IMR-90 (cell line): ENCODE measurements at regions not wholly inside any gene's neighbourhood (a gene's known extent, or its start where the extent isn't known, plus 50 kb on each side); places are given as distances from the start of the nearest gene placed in this dataset.

Experiments
- ATAC-seq: fragments of 200-7000 bp; cut with Tn5 transposase; 2 replicates; pipeline ENCODE4 v1.9.1; 2020; ENCODE audit warnings: low read depth, mild to moderate bottlenecking, moderate library complexity
- BruUV-seq: library from RNA; stranded (reverse); fragments of 400-500 nt; replicated peaks from 2 replicates; lab custom pipeline; 2021; lab: Mats Ljungman, UMichigan
- CTCF ChIA-PET: fragments of 300-600 bp; formaldehyde crosslinking; extraction: SDS; loops from one replicate; lab custom pipeline; 2021; ENCODE audit warnings: antibody characterized with exemption; lab: Yijun Ruan, JAX
- POLR2A ChIA-PET: fragments of 300-600 bp; sonication (Branson Sonifier 250); formaldehyde crosslinking; loops from one replicate; lab custom pipeline; 2022; ENCODE audit warnings: antibody characterized with exemption; ENCODE audit not compliant: unreplicated experiment; lab: Charles Lee
- DNase-seq: peaks from one replicate; pipeline ENCODE4 v3.0.0; 2013
- H2AFZ ChIP-seq: replicated peaks from 2 replicates; pipeline ENCODE3; 2013; ENCODE audit warnings: low read length, mild to moderate bottlenecking; ENCODE audit not compliant: poor library complexity
- H2AK5ac ChIP-seq: 2 replicates; pipeline ENCODE4 v1.6.1; 2013; ENCODE audit warnings: low read depth, low read length, inconsistent platforms
- H2AK9ac ChIP-seq: replicated peaks from 2 replicates; pipeline ENCODE3; 2013; ENCODE audit warnings: mild to moderate bottlenecking, low read depth, low read length, moderate library complexity; ENCODE audit not compliant: poor library complexity
- H2BK120ac ChIP-seq: 2 replicates; pipeline ENCODE4 v1.6.1; 2013; ENCODE audit warnings: low read depth, low read length, inconsistent platforms
- H2BK15ac ChIP-seq: 3 replicates; pipeline ENCODE4 v1.6.1; 2013; ENCODE audit warnings: low read depth, low read length, inconsistent platforms
- H2BK20ac ChIP-seq: 2 replicates; pipeline ENCODE4 v1.6.1; 2013; ENCODE audit warnings: low read depth, mild to moderate bottlenecking, inconsistent platforms, low read length, moderate library complexity
- H2BK5ac ChIP-seq: 2 replicates; pipeline ENCODE4 v1.6.1; 2013; ENCODE audit warnings: mild to moderate bottlenecking, low read depth, low read length, inconsistent platforms; ENCODE audit not compliant: poor library complexity, severe bottlenecking
- H3K14ac ChIP-seq: replicated peaks from 2 replicates; pipeline ENCODE4 v1.6.1; 2013; ENCODE audit warnings: low read depth, low read length, inconsistent platforms
- H3K18ac ChIP-seq: 2 replicates; pipeline ENCODE4 v1.6.1; 2013; ENCODE audit warnings: low read depth, low read length, control low read depth
- H3K23ac ChIP-seq: 2 replicates; pipeline ENCODE4 v1.6.1; 2013; ENCODE audit warnings: low read depth, low read length, inconsistent platforms
- H3K27ac ChIP-seq: 2 replicates; pipeline ENCODE4 v1.5.1; 2013; ENCODE audit warnings: mild to moderate bottlenecking, control low read depth, low read length; ENCODE audit not compliant: insufficient read depth
- H3K27me3 ChIP-seq: 2 replicates; pipeline ENCODE4 v1.6.1; 2013; ENCODE audit warnings: low read length; ENCODE audit not compliant: control insufficient read depth, insufficient read depth
- H3K36me3 ChIP-seq: 2 replicates; pipeline ENCODE4 v1.6.1; 2013; ENCODE audit warnings: low read length, mixed read lengths; ENCODE audit not compliant: control insufficient read depth, insufficient read depth
- H3K4ac ChIP-seq: 2 replicates; pipeline ENCODE4 v1.6.1; 2013; ENCODE audit warnings: low read depth, low read length, inconsistent platforms
- H3K4me1 ChIP-seq: 2 replicates; pipeline ENCODE4 v1.6.1; 2013; ENCODE audit warnings: low read length, mixed read lengths; ENCODE audit not compliant: control insufficient read depth, insufficient read depth
- H3K4me2 ChIP-seq: 2 replicates; pipeline ENCODE4 v1.6.1; 2013; ENCODE audit warnings: low read depth, mild to moderate bottlenecking, control low read depth, low read length, moderate library complexity
- H3K4me3 ChIP-seq: 2 replicates; pipeline ENCODE4 v1.5.1; 2013; ENCODE audit warnings: low read depth, mild to moderate bottlenecking, control low read depth, low read length, moderate library complexity; ENCODE audit not compliant: insufficient read depth
- H3K56ac ChIP-seq: 2 replicates; pipeline ENCODE4 v1.6.1; 2013; ENCODE audit warnings: low read length, inconsistent platforms; ENCODE audit not compliant: insufficient read depth; ENCODE audit errors: extremely low read depth
- H3K79me1 ChIP-seq, 2 experiments: 2 replicates each; pipeline ENCODE4 v1.6.1; 2013; ENCODE audit warnings: low read length in 2 of 2, inconsistent platforms in 1 of 2, low read depth in 1 of 2
- H3K9ac ChIP-seq: 2 replicates; pipeline ENCODE4 v1.6.1; 2013; ENCODE audit warnings: low read depth, low read length, control low read depth
- H3K9me1 ChIP-seq: 2 replicates; pipeline ENCODE4 v1.6.1; 2013; ENCODE audit warnings: low read length, inconsistent platforms; ENCODE audit not compliant: insufficient read depth
- H3K9me3 ChIP-seq: 2 replicates; pipeline ENCODE4 v1.6.1; 2013; ENCODE audit warnings: low read length; ENCODE audit not compliant: control insufficient read depth, insufficient read depth
- H4K20me1 ChIP-seq: 2 replicates; pipeline ENCODE4 v1.6.1; 2013; ENCODE audit warnings: low read length, inconsistent platforms; ENCODE audit not compliant: insufficient read depth
- H4K5ac ChIP-seq: 2 replicates; pipeline ENCODE4 v1.6.1; 2013; ENCODE audit warnings: mild to moderate bottlenecking, low read depth, low read length, control low read depth
- H4K8ac ChIP-seq, 2 experiments: 2 replicates each; pipeline ENCODE4 v1.6.1; 2013; ENCODE audit warnings: low read depth in 2 of 2, low read length in 2 of 2, control low read depth in 1 of 2, inconsistent platforms in 1 of 2
- H4K91ac ChIP-seq: 2 replicates; pipeline ENCODE4 v1.6.1; 2013; ENCODE audit warnings: low read depth, low read length, inconsistent platforms; ENCODE audit not compliant: insufficient read depth
- BHLHE40 ChIP-seq: fragments of 150-350 bp; IDR thresholded peaks from 2 replicates; pipeline ENCODE4 v1.6.1; 2016; ENCODE audit warnings: mild to moderate bottlenecking, low read depth, low read length
- CEBPB ChIP-seq: IDR thresholded peaks from 2 replicates; pipeline ENCODE4 v1.6.1; 2012; ENCODE audit warnings: low read depth, low read length, improper control_type of control experiment
- MAZ ChIP-seq: IDR thresholded peaks from 2 replicates; pipeline ENCODE4 v1.6.1; 2012; ENCODE audit warnings: low read depth, mild to moderate bottlenecking, low read length, improper control_type of control experiment, moderate library complexity, borderline replicate concordance
- MXI1 ChIP-seq: IDR thresholded peaks from 2 replicates; pipeline ENCODE4 v1.6.1; 2012; ENCODE audit warnings: low read depth, mild to moderate bottlenecking, low read length, moderate library complexity, borderline replicate concordance
- RAD21 ChIP-seq: IDR thresholded peaks from 2 replicates; pipeline ENCODE4 v1.6.1; 2012; ENCODE audit warnings: low read length, improper control_type of control experiment
- RCOR1 ChIP-seq: IDR thresholded peaks from 2 replicates; pipeline ENCODE4 v1.6.1; 2012; ENCODE audit warnings: mild to moderate bottlenecking, low read length, improper control_type of control experiment; ENCODE audit not compliant: insufficient replicate concordance
- SMC3 ChIP-seq: fragments of 150-350 bp; IDR thresholded peaks from 2 replicates; pipeline ENCODE4 v1.6.1; 2016; ENCODE audit warnings: low read depth, mild to moderate bottlenecking, antibody characterized with exemption, low read length, moderate library complexity
- WGBS, 2 experiments: methylation state at CpG; one replicate each; pipeline versions ENCODE4 v1.1.5 to v1.1.7; 2013; ENCODE audit warnings: missing lambda C conversion rate in 2 of 2; ENCODE audit not compliant: insufficient read length in 1 of 2; ENCODE audit errors: extremely low coverage in 2 of 2; 5-methylcytosine and 5-hydroxymethylcytosine counted together
- dilution Hi-C: fragments of 300-500 bp; cut with HindIII; formaldehyde crosslinking; loops from one replicate; pipeline ENCODE4 v1.14.3; 2018; ENCODE audit warnings: low sequenced_read_pairs; ENCODE audit not compliant: unreplicated experiment
- in situ Hi-C: fragments of 300-500 bp; cut with MboI; formaldehyde crosslinking; loops from 3 replicates; pipeline ENCODE4 v1.14.3; 2019; ENCODE audit warnings: low sequenced_read_pairs, inconsistent platforms, mixed read lengths
- intact Hi-C: fragments of 100-400 bp; cut with micrococcal nuclease; formaldehyde crosslinking; loops from 2 replicates; pipeline ENCODE4 v1.10.0; 2022
- TF ChIP-seq, protein P1 (sequence below): fragments of 150-350 bp; IDR thresholded peaks from 2 replicates; pipeline ENCODE4 v1.6.1; 2016; ENCODE audit warnings: low read depth, mild to moderate bottlenecking, low read length, moderate library complexity, borderline replicate concordance
- TF ChIP-seq, protein P2 (sequence below): conservative IDR thresholded peaks from 2 replicates; pipeline ENCODE4 v1.5.1; 2012; ENCODE audit warnings: mild to moderate bottlenecking, low read depth, low read length, improper control_type of control experiment
- TF ChIP-seq, protein P3 (sequence below): fragments of 150-350 bp; IDR thresholded peaks from 2 replicates; pipeline ENCODE4 v1.6.1; 2017; ENCODE audit warnings: mild to moderate bottlenecking, antibody characterized with exemption, low read length, low read depth

DNA sequence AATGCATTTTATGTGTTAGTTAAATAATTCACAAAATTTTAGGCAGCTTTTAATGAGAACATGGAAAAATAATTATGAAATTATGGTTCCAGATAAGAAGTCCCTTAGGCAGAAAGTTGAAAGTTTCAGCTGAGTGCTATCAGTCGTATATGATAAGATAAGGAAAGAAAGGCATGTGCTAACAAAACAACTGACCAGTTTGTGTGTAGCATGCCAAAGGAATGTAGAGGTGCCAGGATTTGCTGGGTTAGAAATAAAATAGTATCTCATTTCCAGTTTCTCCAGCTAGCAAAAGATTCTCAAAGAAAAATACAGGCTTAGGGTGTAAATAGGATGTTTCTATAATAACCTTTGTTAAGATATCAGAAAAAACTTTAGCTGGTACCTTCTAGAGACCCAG is 1044.5 kb upstream of the CDH8 start:
- ChIA-PET POLR2A (no interaction called here), CTCF (interaction anchor here (0.7 kb wide), 1 partner anchor 13 kb away, joined by 4 read pairs; no protein-coding TSS in a partner anchor)
- no peak for ATAC-seq
- Histone ChIP-seq H2BK5ac (no peak overlapping the region), H3K79me1 (no peaks in the 10 kb centered on the region), H4K91ac (no peak overlapping the region), H3K4me3 (no peak overlapping the region), H3K18ac (no peak overlapping the region), H4K20me1 (no peaks in the 10 kb centered on the region), H2BK20ac (no peak overlapping the region), H2AK9ac (no peak overlapping the region), H3K56ac (no peak overlapping the region), H3K9me3 (peaks cover 3% of the 10 kb centered on the region), H2BK120ac (no peak overlapping the region), H3K4me2 (no peak overlapping the region), H4K8ac (no peak overlapping the region), H3K4ac (no peak overlapping the region), H2AK5ac (no peak overlapping the region), H3K9me1 (no peaks in the 10 kb centered on the region), H3K4me1 (no peaks in the 10 kb centered on the region), H3K27me3 (no peaks in the 10 kb centered on the region), H2BK15ac (no peak overlapping the region), H3K27ac (no peak overlapping the region), H3K23ac (no peak overlapping the region), H2AFZ (no peak overlapping the region), H3K9ac (no peak overlapping the region), H4K5ac (no peak overlapping the region), H3K14ac (no peak overlapping the region), H3K36me3 (no peaks in the 10 kb centered on the region)
- no peak for DNase-seq
- no CpG with 5 or more reads among the region's 1 CpG for WGBS, 2 experiments
- no peak for TF ChIP-seq RCOR1
- TF ChIP-seq, protein P1, sequence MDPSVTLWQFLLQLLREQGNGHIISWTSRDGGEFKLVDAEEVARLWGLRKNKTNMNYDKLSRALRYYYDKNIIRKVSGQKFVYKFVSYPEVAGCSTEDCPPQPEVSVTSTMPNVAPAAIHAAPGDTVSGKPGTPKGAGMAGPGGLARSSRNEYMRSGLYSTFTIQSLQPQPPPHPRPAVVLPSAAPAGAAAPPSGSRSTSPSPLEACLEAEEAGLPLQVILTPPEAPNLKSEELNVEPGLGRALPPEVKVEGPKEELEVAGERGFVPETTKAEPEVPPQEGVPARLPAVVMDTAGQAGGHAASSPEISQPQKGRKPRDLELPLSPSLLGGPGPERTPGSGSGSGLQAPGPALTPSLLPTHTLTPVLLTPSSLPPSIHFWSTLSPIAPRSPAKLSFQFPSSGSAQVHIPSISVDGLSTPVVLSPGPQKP, result no peak
- no peak for TF ChIP-seq MXI1
- no peak for TF ChIP-seq MAZ
- TF ChIP-seq BHLHE40, result no peak
- no peak for TF ChIP-seq SMC3
- TF ChIP-seq, protein P2, sequence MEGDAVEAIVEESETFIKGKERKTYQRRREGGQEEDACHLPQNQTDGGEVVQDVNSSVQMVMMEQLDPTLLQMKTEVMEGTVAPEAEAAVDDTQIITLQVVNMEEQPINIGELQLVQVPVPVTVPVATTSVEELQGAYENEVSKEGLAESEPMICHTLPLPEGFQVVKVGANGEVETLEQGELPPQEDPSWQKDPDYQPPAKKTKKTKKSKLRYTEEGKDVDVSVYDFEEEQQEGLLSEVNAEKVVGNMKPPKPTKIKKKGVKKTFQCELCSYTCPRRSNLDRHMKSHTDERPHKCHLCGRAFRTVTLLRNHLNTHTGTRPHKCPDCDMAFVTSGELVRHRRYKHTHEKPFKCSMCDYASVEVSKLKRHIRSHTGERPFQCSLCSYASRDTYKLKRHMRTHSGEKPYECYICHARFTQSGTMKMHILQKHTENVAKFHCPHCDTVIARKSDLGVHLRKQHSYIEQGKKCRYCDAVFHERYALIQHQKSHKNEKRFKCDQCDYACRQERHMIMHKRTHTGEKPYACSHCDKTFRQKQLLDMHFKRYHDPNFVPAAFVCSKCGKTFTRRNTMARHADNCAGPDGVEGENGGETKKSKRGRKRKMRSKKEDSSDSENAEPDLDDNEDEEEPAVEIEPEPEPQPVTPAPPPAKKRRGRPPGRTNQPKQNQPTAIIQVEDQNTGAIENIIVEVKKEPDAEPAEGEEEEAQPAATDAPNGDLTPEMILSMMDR, result no peak
- no peak for TF ChIP-seq CEBPB
- TF ChIP-seq RAD21, result no peak
- TF ChIP-seq, protein P3, sequence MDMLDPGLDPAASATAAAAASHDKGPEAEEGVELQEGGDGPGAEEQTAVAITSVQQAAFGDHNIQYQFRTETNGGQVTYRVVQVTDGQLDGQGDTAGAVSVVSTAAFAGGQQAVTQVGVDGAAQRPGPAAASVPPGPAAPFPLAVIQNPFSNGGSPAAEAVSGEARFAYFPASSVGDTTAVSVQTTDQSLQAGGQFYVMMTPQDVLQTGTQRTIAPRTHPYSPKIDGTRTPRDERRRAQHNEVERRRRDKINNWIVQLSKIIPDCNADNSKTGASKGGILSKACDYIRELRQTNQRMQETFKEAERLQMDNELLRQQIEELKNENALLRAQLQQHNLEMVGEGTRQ, result no peak
- intact Hi-C loops, result no loop called here
- dilution Hi-C loops, result no loop called here
- no TSS peak for BruUV-seq
- in situ Hi-C loops, result no loop called here
